Amniotic stem cell (primary cell): ENCODE measurements at regions not wholly inside any gene's neighbourhood (a gene's known extent, or its start where the extent isn't known, plus 50 kb on each side); places are given as distances from the start of the nearest gene placed in this dataset.
"Not testable (repeated sequence)": the region's sequence is repeated elsewhere in the genome, so short reads cannot be mapped to it uniquely, and the experiment has no call there.

ENCODE experiments used
- DNase-seq: peaks from one replicate; lab custom pipeline; 2025; lab: John Stamatoyannopoulos, UW

- no peak for DNase-seq
Measured at GRCh38 chr1:178607718-178608408, 95.0 kb downstream of the TEX35 start.

- peak; percentile 50 for DNase-seq
Measured at GRCh38 chr1:178609015-178609414, 96.1 kb downstream of the TEX35 start.

- DNase-seq: not testable (repeated sequence)
Measured at GRCh38 chr1:178610690-178611410, 97.9 kb downstream of the TEX35 start.

- DNase-seq: no peak
Measured at GRCh38 chr1:178612261-178612660, 99.4 kb downstream of the TEX35 start.

GRCh38 chr1:178613271-178613945 lies 100.5 kb downstream of the TEX35 start:
- DNase-seq: no peak

- DNase-seq: no peak
Measured at GRCh38 chr1:178614286-178614685, 101.4 kb downstream of the TEX35 start.

GRCh38 chr1:178619042-178619927 lies 105.8 kb upstream of the RALGPS2 start:
- no peak for DNase-seq

GRCh38 chr1:178620584-178621475 lies 104.2 kb upstream of the RALGPS2 start:
- DNase-seq: no peak

GRCh38 chr1:178621822-178622221 lies 103.2 kb upstream of the RALGPS2 start:
- no peak for DNase-seq

- no peak for DNase-seq
Measured at GRCh38 chr1:178625695-178626094, 99.3 kb upstream of the RALGPS2 start.

- DNase-seq: no peak
Measured at GRCh38 chr1:178627037-178627436, 98.0 kb upstream of the RALGPS2 start.

- DNase-seq: no peak
Measured at GRCh38 chr1:178628637-178629251, 96.3 kb upstream of the RALGPS2 start.

- DNase-seq: no peak
Measured at GRCh38 chr1:178629252-178630154, 95.5 kb upstream of the RALGPS2 start.

- DNase-seq: no peak
Measured at GRCh38 chr1:178630417-178630816, 94.6 kb upstream of the RALGPS2 start.

- DNase-seq: no peak
Measured at GRCh38 chr1:178632653-178633052, 92.4 kb upstream of the RALGPS2 start.

- peak; percentile 60 for DNase-seq
Measured at GRCh38 chr1:178633056-178633455, 92.0 kb upstream of the RALGPS2 start.

GRCh38 chr1:178634445-178634844 lies 90.6 kb upstream of the RALGPS2 start:
- DNase-seq: no peak

GRCh38 chr1:178637841-178638240 lies 87.2 kb upstream of the RALGPS2 start:
- DNase-seq: no peak

- DNase-seq: no peak
Measured at GRCh38 chr1:178639326-178639725, 85.7 kb upstream of the RALGPS2 start.
